CD4-positive, alpha-beta T cell (primary cell): ENCODE measurements at regions not wholly inside any gene's neighbourhood (a gene's known extent, or its start where the extent isn't known, plus 50 kb on each side); places are given as distances from the start of the nearest gene placed in this dataset.

Experiments used
- ATAC-seq: fragments of 200-7000 bp; cut with Tn5 transposase; one replicate; pipeline ENCODE4 v1.10.0; 2022; ENCODE audit warnings: mild to moderate bottlenecking; ENCODE audit not compliant: poor library complexity
- CTCF ChIA-PET: fragments of 350-600 bp; sonication (Branson Sonifier 250); formaldehyde crosslinking; loops from one replicate; lab custom pipeline; 2021; ENCODE audit warnings: antibody characterized with exemption, inconsistent platforms; lab: Charles Lee
- POLR2A ChIA-PET: fragments of 350-600 bp; sonication (Branson Sonifier 250); formaldehyde crosslinking; loops from one replicate; lab custom pipeline; 2021; ENCODE audit warnings: antibody characterized with exemption, inconsistent platforms; lab: Charles Lee
- DNase-seq, 14 experiments: peaks; one replicate each; pipeline ENCODE4 v3.0.0-alpha.2; 2013 to 2020; ENCODE audit warnings: mixed read lengths in 2 of 14
- H3K27ac ChIP-seq, 2 donors: one replicate each; pipeline versions ENCODE4 v1.5.1 to v1.7.0; 2013; ENCODE audit warnings: low read length in 2 of 2, low read depth in 1 of 2, mild to moderate bottlenecking in 1 of 2
- H3K27me3 ChIP-seq, 2 experiments: 1 replicate in 1 of 2; 2 replicates in 1 of 2; pipeline versions ENCODE4 v1.6.1 to v1.7.0; 2013; ENCODE audit warnings: low read length in 2 of 2, control low read depth in 1 of 2, mild to moderate bottlenecking in 1 of 2, moderate library complexity in 1 of 2; ENCODE audit not compliant: insufficient read depth in 2 of 2, control insufficient read depth in 1 of 2
- H3K36me3 ChIP-seq: one replicate; pipeline ENCODE4 v1.6.1; 2013; ENCODE audit warnings: low read length, control low read depth; ENCODE audit not compliant: insufficient read depth
- H3K4me1 ChIP-seq: one replicate; pipeline ENCODE4 v1.6.1; 2013; ENCODE audit warnings: low read length, control low read depth; ENCODE audit not compliant: insufficient read depth
- H3K4me3 ChIP-seq: one replicate; pipeline ENCODE4 v1.5.1; 2013; ENCODE audit warnings: mild to moderate bottlenecking, low read length, moderate library complexity
- H3K9me3 ChIP-seq, 2 experiments: 1 replicate in 1 of 2; 2 replicates in 1 of 2; pipeline versions ENCODE4 v1.6.1 to v1.7.0; 2013; ENCODE audit warnings: low read length in 2 of 2, mild to moderate bottlenecking in 2 of 2, control low read depth in 1 of 2, moderate library complexity in 1 of 2; ENCODE audit not compliant: control insufficient read depth in 1 of 2, insufficient read depth in 1 of 2
- H3K27ac Mint-ChIP-seq: one replicate; pipeline ENCODE4 v1.8.0; 2020; ENCODE audit warnings: mixed read lengths
- H3K27me3 Mint-ChIP-seq: one replicate; pipeline ENCODE4 v1.8.0; 2021; ENCODE audit warnings: mixed read lengths
- H3K36me3 Mint-ChIP-seq: one replicate; pipeline ENCODE4 v1.8.0; 2021; ENCODE audit warnings: low read depth, mixed read lengths
- H3K4me1 Mint-ChIP-seq: one replicate; pipeline ENCODE4 v1.8.0; 2021; ENCODE audit warnings: low read depth, mixed read lengths
- H3K4me3 Mint-ChIP-seq: one replicate; pipeline ENCODE4 v1.8.0; 2020; ENCODE audit warnings: mild to moderate bottlenecking, mixed read lengths
- H3K9me3 Mint-ChIP-seq: one replicate; pipeline ENCODE4 v1.8.0; 2020; ENCODE audit warnings: mixed read lengths
- intact Hi-C, 2 experiments: fragments of 100-400 bp; cut with DNase I in 1 of 2; cut with micrococcal nuclease in 1 of 2; formaldehyde crosslinking; loops; one replicate each; pipeline versions ENCODE4 v1.15.1 to v1.9.0; 2023 to 2025; cut with DNase I, micrococcal nuclease
- TF ChIP-seq, protein P1 (sequence below): fragments of 200-600 bp; IDR thresholded peaks from one replicate; pipeline ENCODE4 v1.8.0; 2022; ENCODE audit warnings: antibody characterized with exemption, mild to moderate bottlenecking

DNA sequence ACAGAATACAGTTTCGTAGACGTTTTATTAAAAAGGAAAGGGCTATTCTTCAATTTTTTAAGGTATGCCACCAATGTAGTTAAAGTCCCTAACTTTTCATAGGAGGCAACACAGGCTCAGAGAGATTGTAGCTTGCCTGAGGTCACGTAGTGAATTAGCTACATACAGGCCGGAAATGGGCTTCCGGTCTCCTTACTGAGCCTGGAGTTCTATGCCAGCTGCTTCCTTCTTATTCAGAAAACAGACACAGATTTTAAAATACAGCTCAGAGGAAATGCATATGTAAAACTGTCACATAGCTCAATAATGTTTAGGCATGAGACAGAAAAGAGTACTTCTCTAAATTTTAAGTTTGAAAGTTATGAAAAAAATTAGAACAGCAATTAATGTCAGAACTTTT is 85.4 kb upstream of the TUBA3C start:
- CTCF ChIA-PET, result no interaction called here
- H3K27me3 Mint-ChIP-seq, result peaks cover 19% of the 10 kb centered on the region

DNA sequence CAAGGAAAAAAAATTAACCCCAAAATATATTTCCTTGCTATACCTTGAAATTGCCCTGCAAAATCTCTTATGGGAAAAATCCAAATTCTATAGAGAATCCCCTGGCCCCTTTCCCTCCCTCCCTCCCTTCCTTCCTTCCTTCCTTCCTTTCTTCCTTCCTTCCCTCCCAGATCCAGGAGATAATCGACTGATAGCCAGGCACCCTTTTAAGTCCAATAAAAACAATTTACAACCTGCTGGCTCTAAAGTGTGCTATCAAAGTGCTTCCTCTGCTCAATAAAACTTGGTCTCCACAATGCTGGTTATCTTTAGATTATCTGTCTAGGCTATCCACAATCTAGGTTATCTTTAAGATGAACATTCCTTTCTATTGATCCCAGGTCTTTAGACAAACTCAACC is 83.1 kb upstream of the TUBA3C start:
- Histone ChIP-seq H3K4me1 (no peaks in the 10 kb centered on the region), H3K27ac (no peak overlapping the region), H3K9me3 (peaks cover 0 to 4% of the 10 kb centered on the region in 2 experiments), H3K36me3 (no peaks in the 10 kb centered on the region), H3K4me3 (no peak overlapping the region), H3K27me3 (no peaks in the 10 kb centered on the region)
- ATAC-seq (no peak), DNase-seq (no peak)
- Mint-ChIP-seq H3K4me3 (no peak overlapping the region), H3K27ac (no peak overlapping the region), H3K36me3 (no peaks in the 10 kb centered on the region), H3K27me3 (peaks cover 10% of the 10 kb centered on the region), H3K4me1 (no peaks in the 10 kb centered on the region), H3K9me3 (no peaks in the 10 kb centered on the region)
- TF ChIP-seq, protein P1, sequence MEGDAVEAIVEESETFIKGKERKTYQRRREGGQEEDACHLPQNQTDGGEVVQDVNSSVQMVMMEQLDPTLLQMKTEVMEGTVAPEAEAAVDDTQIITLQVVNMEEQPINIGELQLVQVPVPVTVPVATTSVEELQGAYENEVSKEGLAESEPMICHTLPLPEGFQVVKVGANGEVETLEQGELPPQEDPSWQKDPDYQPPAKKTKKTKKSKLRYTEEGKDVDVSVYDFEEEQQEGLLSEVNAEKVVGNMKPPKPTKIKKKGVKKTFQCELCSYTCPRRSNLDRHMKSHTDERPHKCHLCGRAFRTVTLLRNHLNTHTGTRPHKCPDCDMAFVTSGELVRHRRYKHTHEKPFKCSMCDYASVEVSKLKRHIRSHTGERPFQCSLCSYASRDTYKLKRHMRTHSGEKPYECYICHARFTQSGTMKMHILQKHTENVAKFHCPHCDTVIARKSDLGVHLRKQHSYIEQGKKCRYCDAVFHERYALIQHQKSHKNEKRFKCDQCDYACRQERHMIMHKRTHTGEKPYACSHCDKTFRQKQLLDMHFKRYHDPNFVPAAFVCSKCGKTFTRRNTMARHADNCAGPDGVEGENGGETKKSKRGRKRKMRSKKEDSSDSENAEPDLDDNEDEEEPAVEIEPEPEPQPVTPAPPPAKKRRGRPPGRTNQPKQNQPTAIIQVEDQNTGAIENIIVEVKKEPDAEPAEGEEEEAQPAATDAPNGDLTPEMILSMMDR, result no peak
- ChIA-PET CTCF (no interaction called here), POLR2A (no interaction called here)
- intact Hi-C loops, result no loop called here

More for the DNA sequence above, 85.4 kb upstream of the TUBA3C start:
- Mint-ChIP-seq H3K27ac (no peak overlapping the region), H3K9me3 (peaks cover 2% of the 10 kb centered on the region), H3K4me1 (no peaks in the 10 kb centered on the region), H3K4me3 (no peak overlapping the region), H3K36me3 (no peaks in the 10 kb centered on the region)
- H3K36me3 ChIP-seq, result no peaks in the 10 kb centered on the region
- no peak for DNase-seq
- POLR2A ChIA-PET, result no interaction called here
- H3K4me3 ChIP-seq, result no peak overlapping the region
- ATAC-seq, result no peak
- no peaks in the 10 kb centered on the region for H3K4me1 ChIP-seq
- peaks cover 0 to 5% of the 10 kb centered on the region in 2 experiments for H3K9me3 ChIP-seq
- intact Hi-C loops, result no loop called here
- TF ChIP-seq, protein P1, result no peak
- no peaks in the 10 kb centered on the region for H3K27me3 ChIP-seq
- no peak overlapping the region for H3K27ac ChIP-seq

DNA sequence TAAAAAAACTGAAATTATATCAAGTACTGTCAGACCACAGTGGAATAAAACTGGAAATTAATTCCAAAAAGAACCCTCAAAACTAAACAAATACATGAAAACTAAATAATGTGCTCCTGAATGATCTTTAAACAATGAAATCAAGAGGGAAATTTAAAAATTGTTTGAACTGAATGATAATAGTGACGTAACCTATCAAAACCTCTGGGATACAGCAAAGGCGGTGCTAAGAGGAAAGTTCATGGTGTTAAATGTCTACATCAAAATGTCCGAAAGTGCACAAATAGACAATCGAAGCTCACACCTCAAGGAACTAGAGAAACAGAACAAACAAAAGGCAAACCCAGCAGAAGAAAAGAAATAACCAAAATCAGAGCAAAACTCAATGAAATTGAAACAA is 70.8 kb upstream of the TUBA3C start:
- H3K27me3 ChIP-seq, result no peaks in the 10 kb centered on the region
- ATAC-seq (no peak), DNase-seq (no peak)
- no peaks in the 10 kb centered on the region for H3K9me3 ChIP-seq
- H3K4me1 ChIP-seq, result no peaks in the 10 kb centered on the region
- peaks cover 20% of the 10 kb centered on the region for H3K9me3 Mint-ChIP-seq
- no peaks in the 10 kb centered on the region for H3K27me3 Mint-ChIP-seq
- POLR2A ChIA-PET, result no interaction called here
- no peaks in the 10 kb centered on the region for H3K36me3 ChIP-seq
- CTCF ChIA-PET, result no interaction called here
- H3K4me1 Mint-ChIP-seq, result no peaks in the 10 kb centered on the region
- no peak overlapping the region for H3K4me3 ChIP-seq
- no peak overlapping the region for H3K27ac Mint-ChIP-seq
- H3K4me3 Mint-ChIP-seq, result no peak overlapping the region
- no peaks in the 10 kb centered on the region for H3K36me3 Mint-ChIP-seq
- TF ChIP-seq, protein P1, result no peak
- H3K27ac ChIP-seq, result no peak overlapping the region
- intact Hi-C loops, result no loop called here
